ENCODE measurements at regions not wholly inside any gene's neighbourhood (a gene's known extent, or its start where the extent isn't known, plus 50 kb on each side); places are given as distances from the start of the nearest gene placed in this dataset.

- no peak overlapping the region for H3K4me3 ChIP-seq (ENCODE audit: control insufficient read depth, low read depth, low read length)
- no peak for DNase-seq (ENCODE audit: low read depth)
- TF ChIP-seq CTCF (IDR thresholded peaks at IDR 0.05; ENCODE audit: control insufficient read depth, insufficient read depth, low read depth, low read length, missing control alignments), result no peak
Observed at GRCh38 chr3:3610581-3611298, 188.5 kb upstream of the LRRN1 start.

- no peak overlapping the region for H3K4me3 ChIP-seq (ENCODE audit: control insufficient read depth, low read depth, low read length)
- no peak for DNase-seq (ENCODE audit: low read depth)
- no peak for TF ChIP-seq CTCF (IDR thresholded peaks at IDR 0.05; ENCODE audit: control insufficient read depth, insufficient read depth, low read depth, low read length, missing control alignments)
Observed at GRCh38 chr3:3606321-3606720, 192.9 kb upstream of the LRRN1 start.

- TF ChIP-seq CTCF (IDR thresholded peaks at IDR 0.05; ENCODE audit: control insufficient read depth, insufficient read depth, low read depth, low read length, missing control alignments), result no peak
- DNase-seq (ENCODE audit: low read depth), result no peak
- no peak overlapping the region for H3K4me3 ChIP-seq (ENCODE audit: control insufficient read depth, low read depth, low read length)
Observed at GRCh38 chr3:3605226-3605625, 194.0 kb upstream of the LRRN1 start.

GRCh38 chr3:3603351-3603750 is 195.9 kb upstream of the LRRN1 start:
- no peak for TF ChIP-seq CTCF (IDR thresholded peaks at IDR 0.05; ENCODE audit: control insufficient read depth, insufficient read depth, low read depth, low read length, missing control alignments)
- H3K4me3 ChIP-seq (ENCODE audit: control insufficient read depth, low read depth, low read length), result no peak overlapping the region
- peak; percentile 4 for DNase-seq (ENCODE audit: low read depth)

- no peak overlapping the region for H3K4me3 ChIP-seq (ENCODE audit: control insufficient read depth, low read depth, low read length)
- TF ChIP-seq CTCF (IDR thresholded peaks at IDR 0.05; ENCODE audit: control insufficient read depth, insufficient read depth, low read depth, low read length, missing control alignments), result no peak
- DNase-seq (ENCODE audit: low read depth), result no peak
Observed at GRCh38 chr3:3600665-3601340, 198.4 kb upstream of the LRRN1 start.

GRCh38 chr3:3599016-3599415 is 200.2 kb upstream of the LRRN1 start:
- DNase-seq (ENCODE audit: low read depth), result no peak
- no peak overlapping the region for H3K4me3 ChIP-seq (ENCODE audit: control insufficient read depth, low read depth, low read length)
- TF ChIP-seq CTCF (IDR thresholded peaks at IDR 0.05; ENCODE audit: control insufficient read depth, insufficient read depth, low read depth, low read length, missing control alignments), result no peak
